ENCODE measurements at regions not wholly inside any gene's neighbourhood (a gene's known extent, or its start where the extent isn't known, plus 50 kb on each side); places are given as distances from the start of the nearest gene placed in this dataset.

DNA sequence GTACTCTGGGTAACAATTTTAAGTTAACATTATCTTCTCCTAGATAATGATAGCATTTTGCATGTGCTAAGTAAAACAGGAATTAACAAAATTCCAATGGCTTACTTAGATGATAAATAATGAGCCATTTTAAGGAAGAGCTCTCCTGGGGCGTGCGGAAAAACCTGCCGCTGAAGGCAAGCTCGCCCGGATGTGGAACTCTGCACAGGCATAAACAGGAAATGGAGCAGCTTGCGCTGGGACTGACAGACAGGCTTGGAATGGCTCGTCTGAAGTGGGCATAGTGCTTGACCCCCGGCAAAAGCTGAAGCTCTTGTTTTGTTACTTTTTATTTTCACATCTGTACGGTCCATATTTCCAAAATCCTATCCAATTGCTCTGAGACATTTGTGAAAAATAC is 169.2 kb downstream of the ZNF281 start:
- Histone ChIP-seq H3K9me3 (no peaks in the 10 kb centered on the region), H3K36me3 (no peaks in the 10 kb centered on the region), H3K27ac (peak overlapping the region in 1 of 4 donors; percentile 4), H3K4me3 (no peak overlapping the region), H3K27me3 (no peaks in the 10 kb centered on the region), H3K4me1 (no peaks in the 10 kb centered on the region)
- no peak for DNase-seq
- TF ChIP-seq, protein P1, sequence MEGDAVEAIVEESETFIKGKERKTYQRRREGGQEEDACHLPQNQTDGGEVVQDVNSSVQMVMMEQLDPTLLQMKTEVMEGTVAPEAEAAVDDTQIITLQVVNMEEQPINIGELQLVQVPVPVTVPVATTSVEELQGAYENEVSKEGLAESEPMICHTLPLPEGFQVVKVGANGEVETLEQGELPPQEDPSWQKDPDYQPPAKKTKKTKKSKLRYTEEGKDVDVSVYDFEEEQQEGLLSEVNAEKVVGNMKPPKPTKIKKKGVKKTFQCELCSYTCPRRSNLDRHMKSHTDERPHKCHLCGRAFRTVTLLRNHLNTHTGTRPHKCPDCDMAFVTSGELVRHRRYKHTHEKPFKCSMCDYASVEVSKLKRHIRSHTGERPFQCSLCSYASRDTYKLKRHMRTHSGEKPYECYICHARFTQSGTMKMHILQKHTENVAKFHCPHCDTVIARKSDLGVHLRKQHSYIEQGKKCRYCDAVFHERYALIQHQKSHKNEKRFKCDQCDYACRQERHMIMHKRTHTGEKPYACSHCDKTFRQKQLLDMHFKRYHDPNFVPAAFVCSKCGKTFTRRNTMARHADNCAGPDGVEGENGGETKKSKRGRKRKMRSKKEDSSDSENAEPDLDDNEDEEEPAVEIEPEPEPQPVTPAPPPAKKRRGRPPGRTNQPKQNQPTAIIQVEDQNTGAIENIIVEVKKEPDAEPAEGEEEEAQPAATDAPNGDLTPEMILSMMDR (IDR thresholded peaks at IDR 0.05): no peak
- TF ChIP-seq POLR2A (IDR thresholded peaks at IDR 0.05): no peak

DNA sequence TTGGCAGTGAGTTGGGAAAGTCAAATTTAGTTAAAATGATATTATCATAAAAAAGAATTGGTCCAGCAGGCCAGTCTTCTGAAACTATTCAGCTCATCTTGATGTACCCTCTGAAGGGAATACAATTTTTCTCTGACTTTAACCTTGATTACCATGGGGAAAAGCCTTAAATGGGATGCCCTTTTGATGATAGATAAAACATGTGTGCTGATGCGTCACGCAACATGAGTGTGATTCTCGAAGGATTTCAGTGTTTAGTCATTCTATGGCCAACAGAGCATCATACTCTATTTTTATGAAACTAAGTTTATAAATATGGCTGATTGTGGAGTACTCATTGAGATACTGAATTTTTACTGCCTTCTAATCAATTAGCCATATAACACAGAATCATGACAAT is 171.5 kb downstream of the ZNF281 start:
- no peaks in the 10 kb centered on the region for H3K36me3 ChIP-seq

DNA sequence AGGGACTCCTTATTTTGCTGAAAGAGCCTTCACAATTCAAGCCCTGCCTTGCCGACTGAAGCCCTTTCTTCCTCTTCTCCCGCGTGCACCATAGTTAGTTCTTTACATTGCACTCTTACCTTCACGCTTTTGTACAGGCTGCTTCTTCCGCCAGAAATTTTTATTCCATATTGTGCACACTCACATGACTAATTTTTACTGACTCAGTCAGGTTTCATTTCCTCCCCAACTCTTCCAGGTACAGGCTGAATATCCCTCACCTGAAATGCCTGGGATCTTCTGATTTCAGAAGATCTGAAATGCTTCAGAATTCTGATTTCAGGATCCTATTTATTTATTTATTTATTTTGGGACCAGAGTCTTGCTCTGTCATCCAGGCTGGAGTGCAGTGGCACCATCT is 172.8 kb downstream of the ZNF281 start:
- no peak overlapping the region for H3K4me3 ChIP-seq
- DNase-seq: no peak
- no peaks in the 10 kb centered on the region for H3K4me1 ChIP-seq
- H3K27me3 ChIP-seq: no peaks in the 10 kb centered on the region
- no peak overlapping the region for H3K27ac ChIP-seq
- TF ChIP-seq, protein P1 (IDR thresholded peaks at IDR 0.05): no peak
- no peak for TF ChIP-seq POLR2A (IDR thresholded peaks at IDR 0.05)
- H3K36me3 ChIP-seq: no peaks in the 10 kb centered on the region
- H3K9me3 ChIP-seq: no peaks in the 10 kb centered on the region

More for the DNA sequence above, 171.5 kb downstream of the ZNF281 start:
- no peaks in the 10 kb centered on the region for H3K27me3 ChIP-seq
- TF ChIP-seq POLR2A (IDR thresholded peaks at IDR 0.05): no peak
- no peak for DNase-seq
- H3K9me3 ChIP-seq: no peaks in the 10 kb centered on the region
- no peaks in the 10 kb centered on the region for H3K4me1 ChIP-seq
- H3K4me3 ChIP-seq: no peak overlapping the region
- no peak overlapping the region for H3K27ac ChIP-seq

DNA sequence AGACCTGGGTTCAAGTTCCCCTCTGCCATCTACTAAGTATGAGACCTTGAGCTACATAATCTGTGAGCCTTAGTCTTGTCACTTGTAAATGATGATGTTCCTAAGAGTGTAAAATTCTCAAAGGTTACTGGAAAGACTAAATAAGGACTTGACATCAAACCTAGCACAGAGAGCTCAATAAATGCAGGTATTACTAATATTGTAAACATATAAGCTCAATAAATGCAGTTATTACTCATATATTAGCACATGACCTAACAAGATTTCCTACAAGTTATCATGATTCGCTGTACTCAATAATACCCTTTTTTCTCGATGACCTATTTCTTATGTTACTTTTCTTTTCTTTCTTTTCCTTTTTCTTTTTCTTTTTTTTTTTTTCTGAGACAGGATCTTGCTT is 174.9 kb downstream of the ZNF281 start:
- TF ChIP-seq, protein P1 (IDR thresholded peaks at IDR 0.05): no peak
- TF ChIP-seq POLR2A (IDR thresholded peaks at IDR 0.05): no peak
- Histone ChIP-seq H3K9me3 (no peaks in the 10 kb centered on the region), H3K36me3 (no peaks in the 10 kb centered on the region), H3K4me1 (no peaks in the 10 kb centered on the region), H3K4me3 (no peak overlapping the region), H3K27me3 (no peaks in the 10 kb centered on the region), H3K27ac (no peak overlapping the region)
- no peak for DNase-seq

DNA sequence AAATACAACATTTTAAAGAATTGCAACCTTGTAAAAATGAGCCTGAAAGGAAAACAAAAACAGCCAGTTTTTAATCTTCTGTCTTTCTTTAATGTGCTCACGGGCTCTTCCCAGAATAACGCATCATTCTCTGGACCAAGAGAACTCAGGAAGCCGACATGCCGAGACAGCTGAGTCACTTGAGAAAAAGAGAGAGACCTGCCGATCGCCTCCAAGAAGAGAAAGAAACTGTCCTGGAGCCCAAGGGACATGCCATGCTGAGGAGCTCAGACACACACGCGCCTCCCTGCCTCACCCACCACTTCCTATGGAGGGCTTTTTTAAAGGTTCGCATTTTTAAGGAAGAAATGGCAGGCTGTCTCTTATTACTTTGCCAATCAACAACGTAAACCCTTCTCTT is 176.4 kb downstream of the ZNF281 start:
- Histone ChIP-seq H3K27ac (no peak overlapping the region), H3K4me1 (no peaks in the 10 kb centered on the region), H3K4me3 (no peak overlapping the region), H3K9me3 (no peaks in the 10 kb centered on the region), H3K27me3 (no peaks in the 10 kb centered on the region), H3K36me3 (no peaks in the 10 kb centered on the region)
- no peak for TF ChIP-seq POLR2A (IDR thresholded peaks at IDR 0.05)
- TF ChIP-seq, protein P1 (IDR thresholded peaks at IDR 0.05): no peak
- no peak for DNase-seq

DNA sequence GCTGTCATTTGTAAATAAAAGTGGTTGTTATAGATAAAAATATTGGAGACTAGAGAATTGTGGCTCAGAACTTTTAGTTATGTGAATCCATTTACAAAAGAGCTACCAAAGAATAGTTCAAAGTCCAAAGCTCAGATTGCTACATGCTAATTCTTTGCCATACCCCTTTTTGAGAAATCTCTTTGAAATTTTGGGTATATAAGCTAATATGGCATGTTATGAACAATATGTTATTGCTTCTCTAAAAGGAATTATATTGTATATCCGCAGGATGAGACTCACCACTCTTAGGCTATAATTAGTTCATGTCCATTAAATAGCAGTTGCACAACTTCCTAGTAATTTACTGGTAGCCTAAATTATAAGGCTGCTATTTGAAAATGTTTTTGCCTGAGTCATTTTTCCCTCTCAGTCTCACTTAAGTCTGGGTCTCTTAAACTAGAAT is 178.0 kb downstream of the ZNF281 start:
- Histone ChIP-seq H3K36me3 (no peaks in the 10 kb centered on the region), H3K27me3 (no peaks in the 10 kb centered on the region), H3K4me1 (no peaks in the 10 kb centered on the region), H3K9me3 (no peaks in the 10 kb centered on the region), H3K4me3 (no peak overlapping the region), H3K27ac (no peak overlapping the region)
- TF ChIP-seq, protein P1 (IDR thresholded peaks at IDR 0.05): no peak
- no peak for TF ChIP-seq POLR2A (IDR thresholded peaks at IDR 0.05)
- DNase-seq: no peak

Measured in Peyer's patch (tissue), 4 donors.